Liver (tissue), 8 donors: ENCODE measurements at regions not wholly inside any gene's neighbourhood (a gene's known extent, or its start where the extent isn't known, plus 50 kb on each side); places are given as distances from the start of the nearest gene placed in this dataset.

Source experiments
- DNase-seq: peaks from one replicate; pipeline ENCODE4 v3.0.0-alpha.2; 2017; ENCODE audit warnings: low spot score
- H3K27ac ChIP-seq, 2 donors: one replicate each; pipeline ENCODE4 v1.7.0; 2013; ENCODE audit warnings: inconsistent platforms in 2 of 2, low read length in 2 of 2, control low read depth in 1 of 2, low read depth in 1 of 2, mild to moderate bottlenecking in 1 of 2
- H3K27me3 ChIP-seq, 4 donors: one replicate each; pipeline versions ENCODE4 v1.6.1 to v1.7.0; 2013; ENCODE audit warnings: low read length in 3 of 4, inconsistent platforms in 1 of 4, mild to moderate bottlenecking in 1 of 4, moderate library complexity in 1 of 4; ENCODE audit not compliant: control insufficient read depth in 4 of 4, insufficient read depth in 4 of 4
- H3K36me3 ChIP-seq, 4 donors: one replicate each; pipeline versions ENCODE4 v1.6.1 to v1.7.0; 2013; ENCODE audit warnings: low read length in 3 of 4, mild to moderate bottlenecking in 3 of 4, low read depth in 1 of 4, moderate library complexity in 1 of 4; ENCODE audit not compliant: control insufficient read depth in 4 of 4, insufficient read depth in 3 of 4
- H3K4me1 ChIP-seq, 4 donors: one replicate each; pipeline versions ENCODE4 v1.6.1 to v1.7.0; 2013; ENCODE audit warnings: low read length in 3 of 4, mild to moderate bottlenecking in 3 of 4, moderate library complexity in 1 of 4; ENCODE audit not compliant: control insufficient read depth in 4 of 4, insufficient read depth in 4 of 4
- H3K4me3 ChIP-seq, 3 donors: one replicate each; pipeline versions ENCODE4 v1.6.1 to v1.7.0; 2013; ENCODE audit warnings: low read length in 3 of 3, control low read depth in 1 of 3, low read depth in 1 of 3, mild to moderate bottlenecking in 1 of 3
- H3K9ac ChIP-seq, 2 donors: one replicate each; pipeline ENCODE4 v1.7.0; 2013; ENCODE audit warnings: low read length in 2 of 2, mild to moderate bottlenecking in 2 of 2, moderate library complexity in 2 of 2, control low read depth in 1 of 2, low read depth in 1 of 2
- H3K9me3 ChIP-seq, 4 donors: one replicate each; pipeline versions ENCODE4 v1.6.1 to v1.7.0; 2013; ENCODE audit warnings: low read length in 3 of 4; ENCODE audit not compliant: control insufficient read depth in 4 of 4
- EGR1 ChIP-seq, 2 donors: IDR thresholded peaks; 2 replicates each; pipeline ENCODE4 v1.6.1; 2016 to 2018; ENCODE audit warnings: antibody characterized with exemption in 2 of 2, low read depth in 2 of 2
- FOXA1 ChIP-seq: IDR thresholded peaks from 2 replicates; pipeline ENCODE4 v1.6.1; 2016; ENCODE audit warnings: antibody characterized with exemption
- FOXA2 ChIP-seq: IDR thresholded peaks from 2 replicates; pipeline ENCODE4 v1.6.1; 2016; ENCODE audit warnings: antibody characterized with exemption
- GABPA ChIP-seq, 2 donors: IDR thresholded peaks in 1 of 2; conservative IDR thresholded peaks in 1 of 2; 2 replicates each; pipeline ENCODE4 v1.6.1; 2016; ENCODE audit warnings: antibody characterized with exemption in 2 of 2, mild to moderate bottlenecking in 1 of 2, moderate library complexity in 1 of 2
- HNF4A ChIP-seq, 2 donors: conservative IDR thresholded peaks; 2 replicates each; pipeline ENCODE4 v1.6.1; 2016; ENCODE audit warnings: antibody characterized with exemption in 2 of 2, mild to moderate bottlenecking in 2 of 2
- HNF4G ChIP-seq: IDR thresholded peaks from 2 replicates; pipeline ENCODE4 v1.6.1; 2016; ENCODE audit warnings: antibody characterized with exemption
- JUND ChIP-seq, 2 donors: IDR thresholded peaks; 2 replicates each; pipeline ENCODE4 v1.6.1; 2016; ENCODE audit warnings: antibody characterized with exemption in 2 of 2
- NR2F2 ChIP-seq: IDR thresholded peaks from 2 replicates; pipeline ENCODE4 v1.6.1; 2016; ENCODE audit warnings: antibody characterized with exemption
- RAD21 ChIP-seq, 2 donors: IDR thresholded peaks; 2 replicates each; pipeline ENCODE4 v1.6.1; 2016; ENCODE audit warnings: antibody characterized with exemption in 2 of 2, mild to moderate bottlenecking in 2 of 2
- RXRA ChIP-seq, 2 donors: IDR thresholded peaks; 2 replicates each; pipeline ENCODE4 v1.6.1; 2017 to 2018; ENCODE audit warnings: antibody characterized with exemption in 2 of 2, mild to moderate bottlenecking in 1 of 2
- SP1 ChIP-seq: IDR thresholded peaks from 2 replicates; pipeline ENCODE4 v1.6.1; 2018; ENCODE audit warnings: antibody characterized with exemption, mild to moderate bottlenecking
- TAF1 ChIP-seq: conservative IDR thresholded peaks from 2 replicates; pipeline ENCODE4 v1.6.1; 2016; ENCODE audit warnings: antibody characterized with exemption, mild to moderate bottlenecking
- YY1 ChIP-seq: IDR thresholded peaks from 2 replicates; pipeline ENCODE4 v1.6.1; 2016; ENCODE audit warnings: antibody characterized with exemption, mild to moderate bottlenecking
- WGBS: extraction: QIAGEN DNeasy Blood & Tissue Kit; methylation state at CpG from one replicate; pipeline ENCODE4 v1.1.7; 2013; 5-methylcytosine and 5-hydroxymethylcytosine counted together
- TF ChIP-seq, protein P1 (sequence below): IDR thresholded peaks from 2 replicates; pipeline ENCODE4 v1.6.1; 2016; ENCODE audit warnings: antibody characterized with exemption, mild to moderate bottlenecking
- TF ChIP-seq, protein P2 (sequence below): IDR thresholded peaks from 2 replicates; pipeline ENCODE4 v1.6.1; 2016; ENCODE audit warnings: antibody characterized with exemption
- TF ChIP-seq, protein P3 (sequence below): IDR thresholded peaks from 2 replicates; pipeline ENCODE4 v1.6.1; 2016; ENCODE audit warnings: antibody characterized with exemption
- TF ChIP-seq, protein P4 (sequence below): IDR thresholded peaks from 2 replicates; pipeline ENCODE4 v1.6.1; 2016; ENCODE audit warnings: antibody characterized with exemption
- TF ChIP-seq, protein P5 (sequence below): fragments of 150-350 bp; IDR thresholded peaks from 2 replicates; pipeline ENCODE4 v1.5.1; 2017; ENCODE audit warnings: improper control_type of control experiment, low read depth, low read length; ENCODE audit not compliant: missing input control
- donor health status: healthy.
- donor health status: healthy.
- donor health status: healthy.
- donor health status: healthy.
- donor health status: healthy.

DNA sequence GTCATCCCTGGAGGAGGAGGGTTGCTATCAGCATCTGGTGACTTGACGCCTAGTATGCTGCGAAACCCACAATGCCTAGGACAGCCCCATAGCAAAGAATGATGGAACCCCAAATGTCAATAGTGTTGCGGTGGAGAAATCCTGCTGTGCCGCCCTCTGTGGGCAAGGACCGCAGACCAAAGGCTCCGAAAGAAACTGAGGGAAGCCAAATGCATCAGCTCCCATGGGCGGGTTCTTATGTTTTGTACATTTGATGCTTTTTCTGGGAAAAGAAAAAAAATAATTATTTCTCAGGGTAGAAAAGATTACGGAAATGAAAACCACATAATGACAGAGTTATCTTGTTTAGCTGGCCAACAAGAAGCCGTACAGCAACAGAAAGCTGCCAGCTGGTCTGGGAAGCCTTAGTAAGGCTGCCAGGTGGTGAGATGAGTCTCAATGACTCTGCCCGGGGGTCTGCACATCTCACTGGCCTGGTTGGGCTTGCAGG is 95.0 kb upstream of the TBL1X start:
- no peaks in the 10 kb centered on the region for H3K36me3 ChIP-seq
- no peak for DNase-seq
- 91% methylated on average over 10 of the region's 10 CpGs for WGBS
- no peaks in the 10 kb centered on the region for H3K9me3 ChIP-seq
- no peak overlapping the region for H3K27ac ChIP-seq
- TF ChIP-seq, protein P1, sequence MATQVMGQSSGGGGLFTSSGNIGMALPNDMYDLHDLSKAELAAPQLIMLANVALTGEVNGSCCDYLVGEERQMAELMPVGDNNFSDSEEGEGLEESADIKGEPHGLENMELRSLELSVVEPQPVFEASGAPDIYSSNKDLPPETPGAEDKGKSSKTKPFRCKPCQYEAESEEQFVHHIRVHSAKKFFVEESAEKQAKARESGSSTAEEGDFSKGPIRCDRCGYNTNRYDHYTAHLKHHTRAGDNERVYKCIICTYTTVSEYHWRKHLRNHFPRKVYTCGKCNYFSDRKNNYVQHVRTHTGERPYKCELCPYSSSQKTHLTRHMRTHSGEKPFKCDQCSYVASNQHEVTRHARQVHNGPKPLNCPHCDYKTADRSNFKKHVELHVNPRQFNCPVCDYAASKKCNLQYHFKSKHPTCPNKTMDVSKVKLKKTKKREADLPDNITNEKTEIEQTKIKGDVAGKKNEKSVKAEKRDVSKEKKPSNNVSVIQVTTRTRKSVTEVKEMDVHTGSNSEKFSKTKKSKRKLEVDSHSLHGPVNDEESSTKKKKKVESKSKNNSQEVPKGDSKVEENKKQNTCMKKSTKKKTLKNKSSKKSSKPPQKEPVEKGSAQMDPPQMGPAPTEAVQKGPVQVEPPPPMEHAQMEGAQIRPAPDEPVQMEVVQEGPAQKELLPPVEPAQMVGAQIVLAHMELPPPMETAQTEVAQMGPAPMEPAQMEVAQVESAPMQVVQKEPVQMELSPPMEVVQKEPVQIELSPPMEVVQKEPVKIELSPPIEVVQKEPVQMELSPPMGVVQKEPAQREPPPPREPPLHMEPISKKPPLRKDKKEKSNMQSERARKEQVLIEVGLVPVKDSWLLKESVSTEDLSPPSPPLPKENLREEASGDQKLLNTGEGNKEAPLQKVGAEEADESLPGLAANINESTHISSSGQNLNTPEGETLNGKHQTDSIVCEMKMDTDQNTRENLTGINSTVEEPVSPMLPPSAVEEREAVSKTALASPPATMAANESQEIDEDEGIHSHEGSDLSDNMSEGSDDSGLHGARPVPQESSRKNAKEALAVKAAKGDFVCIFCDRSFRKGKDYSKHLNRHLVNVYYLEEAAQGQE: no peak
- no peak for TF ChIP-seq YY1
- TF ChIP-seq FOXA2: no peak
- no peak for TF ChIP-seq HNF4A (conservative IDR thresholded peaks at IDR 0.05)
- TF ChIP-seq, protein P2, sequence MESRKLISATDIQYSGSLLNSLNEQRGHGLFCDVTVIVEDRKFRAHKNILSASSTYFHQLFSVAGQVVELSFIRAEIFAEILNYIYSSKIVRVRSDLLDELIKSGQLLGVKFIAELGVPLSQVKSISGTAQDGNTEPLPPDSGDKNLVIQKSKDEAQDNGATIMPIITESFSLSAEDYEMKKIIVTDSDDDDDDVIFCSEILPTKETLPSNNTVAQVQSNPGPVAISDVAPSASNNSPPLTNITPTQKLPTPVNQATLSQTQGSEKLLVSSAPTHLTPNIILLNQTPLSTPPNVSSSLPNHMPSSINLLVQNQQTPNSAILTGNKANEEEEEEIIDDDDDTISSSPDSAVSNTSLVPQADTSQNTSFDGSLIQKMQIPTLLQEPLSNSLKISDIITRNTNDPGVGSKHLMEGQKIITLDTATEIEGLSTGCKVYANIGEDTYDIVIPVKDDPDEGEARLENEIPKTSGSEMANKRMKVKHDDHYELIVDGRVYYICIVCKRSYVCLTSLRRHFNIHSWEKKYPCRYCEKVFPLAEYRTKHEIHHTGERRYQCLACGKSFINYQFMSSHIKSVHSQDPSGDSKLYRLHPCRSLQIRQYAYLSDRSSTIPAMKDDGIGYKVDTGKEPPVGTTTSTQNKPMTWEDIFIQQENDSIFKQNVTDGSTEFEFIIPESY: no peak
- TF ChIP-seq HNF4G: no peak
- TF ChIP-seq GABPA (IDR thresholded peaks at IDR 0.05 in 1 of 2, conservative IDR thresholded peaks at IDR 0.05 in 1 of 2): no peak
- no peak for TF ChIP-seq RXRA (IDR thresholded peaks at IDR 0.05)
- no peak for TF ChIP-seq EGR1 (IDR thresholded peaks at IDR 0.05; ENCODE audit: low read depth in 2 of 2)
- no peak overlapping the region for H3K4me3 ChIP-seq
- H3K9ac ChIP-seq: no peak overlapping the region
- peaks cover 5 to 13% (median 12%) of the 10 kb centered on the region in 4 donors for H3K4me1 ChIP-seq
- H3K27me3 ChIP-seq: no peaks in the 10 kb centered on the region

DNA sequence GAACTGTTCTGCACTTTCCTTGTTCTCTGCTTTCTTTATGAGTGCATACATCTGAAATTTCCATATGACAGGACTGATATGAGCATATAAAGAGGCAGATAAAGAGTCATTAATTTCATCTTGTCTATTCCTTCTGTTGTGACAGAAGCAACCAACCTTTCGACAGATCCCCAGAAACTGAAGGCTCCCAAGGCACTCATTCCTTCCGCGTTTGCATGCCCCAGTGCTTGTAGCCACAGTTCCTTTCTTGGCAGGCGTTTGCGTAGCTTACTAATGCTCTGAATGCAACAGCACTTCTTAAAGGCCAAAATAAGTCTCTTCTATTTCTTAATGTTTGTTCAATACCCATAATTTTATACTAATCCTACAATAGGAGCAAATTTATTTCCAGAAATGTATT is 94.0 kb upstream of the TBL1X start:
- Histone ChIP-seq H3K27ac (no peak overlapping the region), H3K9ac (no peak overlapping the region), H3K9me3 (no peaks in the 10 kb centered on the region), H3K4me1 (peaks cover 5 to 13% (median 12%) of the 10 kb centered on the region in 4 donors), H3K27me3 (no peaks in the 10 kb centered on the region), H3K4me3 (no peak overlapping the region), H3K36me3 (no peaks in the 10 kb centered on the region)
- WGBS: 92% methylated on average over 5 of the region's 5 CpGs
- no peak for TF ChIP-seq RAD21 (IDR thresholded peaks at IDR 0.05)
- no peak for TF ChIP-seq JUND (IDR thresholded peaks at IDR 0.05)
- TF ChIP-seq, protein P1: no peak
- no peak for TF ChIP-seq YY1
- TF ChIP-seq NR2F2: no peak
- no peak for TF ChIP-seq FOXA1
- TF ChIP-seq, protein P3, sequence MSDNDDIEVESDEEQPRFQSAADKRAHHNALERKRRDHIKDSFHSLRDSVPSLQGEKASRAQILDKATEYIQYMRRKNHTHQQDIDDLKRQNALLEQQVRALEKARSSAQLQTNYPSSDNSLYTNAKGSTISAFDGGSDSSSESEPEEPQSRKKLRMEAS: no peak
- TF ChIP-seq, protein P4, sequence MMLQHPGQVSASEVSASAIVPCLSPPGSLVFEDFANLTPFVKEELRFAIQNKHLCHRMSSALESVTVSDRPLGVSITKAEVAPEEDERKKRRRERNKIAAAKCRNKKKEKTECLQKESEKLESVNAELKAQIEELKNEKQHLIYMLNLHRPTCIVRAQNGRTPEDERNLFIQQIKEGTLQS: no peak
- TF ChIP-seq, protein P5, sequence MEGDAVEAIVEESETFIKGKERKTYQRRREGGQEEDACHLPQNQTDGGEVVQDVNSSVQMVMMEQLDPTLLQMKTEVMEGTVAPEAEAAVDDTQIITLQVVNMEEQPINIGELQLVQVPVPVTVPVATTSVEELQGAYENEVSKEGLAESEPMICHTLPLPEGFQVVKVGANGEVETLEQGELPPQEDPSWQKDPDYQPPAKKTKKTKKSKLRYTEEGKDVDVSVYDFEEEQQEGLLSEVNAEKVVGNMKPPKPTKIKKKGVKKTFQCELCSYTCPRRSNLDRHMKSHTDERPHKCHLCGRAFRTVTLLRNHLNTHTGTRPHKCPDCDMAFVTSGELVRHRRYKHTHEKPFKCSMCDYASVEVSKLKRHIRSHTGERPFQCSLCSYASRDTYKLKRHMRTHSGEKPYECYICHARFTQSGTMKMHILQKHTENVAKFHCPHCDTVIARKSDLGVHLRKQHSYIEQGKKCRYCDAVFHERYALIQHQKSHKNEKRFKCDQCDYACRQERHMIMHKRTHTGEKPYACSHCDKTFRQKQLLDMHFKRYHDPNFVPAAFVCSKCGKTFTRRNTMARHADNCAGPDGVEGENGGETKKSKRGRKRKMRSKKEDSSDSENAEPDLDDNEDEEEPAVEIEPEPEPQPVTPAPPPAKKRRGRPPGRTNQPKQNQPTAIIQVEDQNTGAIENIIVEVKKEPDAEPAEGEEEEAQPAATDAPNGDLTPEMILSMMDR: no peak
- no peak for TF ChIP-seq FOXA2
- no peak for TF ChIP-seq SP1
- TF ChIP-seq HNF4G: no peak
- TF ChIP-seq GABPA (IDR thresholded peaks at IDR 0.05 in 1 of 2, conservative IDR thresholded peaks at IDR 0.05 in 1 of 2): no peak
- no peak for TF ChIP-seq TAF1
- TF ChIP-seq HNF4A (conservative IDR thresholded peaks at IDR 0.05): no peak
- TF ChIP-seq, protein P2: no peak
- no peak for TF ChIP-seq EGR1 (IDR thresholded peaks at IDR 0.05; ENCODE audit: low read depth in 2 of 2)
- TF ChIP-seq RXRA (IDR thresholded peaks at IDR 0.05): no peak
- DNase-seq: no peak
